Hepatocyte (in vitro differentiated cells): ENCODE measurements at regions not wholly inside any gene's neighbourhood (a gene's known extent, or its start where the extent isn't known, plus 50 kb on each side); places are given as distances from the start of the nearest gene placed in this dataset.

Experiments
- DNase-seq: peaks from one replicate; pipeline ENCODE4 v3.0.0-alpha.2; 2016; ENCODE audit warnings: low spot score
- H2AFZ ChIP-seq: fragments of 200-600 bp; sonication (generic); 2 replicates; pipeline ENCODE4 v1.6.0; 2016; ENCODE audit warnings: antibody characterized with exemption, mild to moderate bottlenecking
- H3K27ac ChIP-seq: fragments of 200-600 bp; sonication (generic); 2 replicates; pipeline ENCODE4 v1.5.1; 2016; ENCODE audit warnings: mild to moderate bottlenecking
- H3K27me3 ChIP-seq: fragments of 200-600 bp; sonication (generic); 2 replicates; pipeline ENCODE4 v1.6.1; 2016
- H3K36me3 ChIP-seq: fragments of 200-600 bp; sonication (generic); replicated peaks from 2 replicates; pipeline ENCODE4 v1.5.1; 2016; ENCODE audit warnings: low read depth; ENCODE audit not compliant: insufficient read depth
- H3K4me1 ChIP-seq: fragments of 200-600 bp; sonication (generic); 2 replicates; pipeline ENCODE4 v1.5.1; 2016; ENCODE audit warnings: mild to moderate bottlenecking, moderate library complexity; ENCODE audit not compliant: insufficient read depth
- H3K4me2 ChIP-seq: fragments of 200-600 bp; sonication (generic); 2 replicates; pipeline ENCODE4 v1.6.0; 2016
- H3K4me3 ChIP-seq: fragments of 200-600 bp; sonication (generic); 2 replicates; pipeline ENCODE4 v1.5.1; 2016; ENCODE audit warnings: mild to moderate bottlenecking
- H3K79me2 ChIP-seq: fragments of 200-600 bp; sonication (generic); 2 replicates; pipeline ENCODE4 v1.6.0; 2017; ENCODE audit warnings: mild to moderate bottlenecking
- H3K9me2 ChIP-seq: fragments of 200-600 bp; sonication (generic); replicated peaks from 2 replicates; pipeline ENCODE4 v1.6.0; 2017; ENCODE audit warnings: mild to moderate bottlenecking; ENCODE audit not compliant: insufficient read depth
- H3K9me3 ChIP-seq: fragments of 200-600 bp; sonication (generic); 2 replicates; pipeline ENCODE4 v1.5.1; 2016; ENCODE audit warnings: low read depth, mild to moderate bottlenecking
- H4K20me1 ChIP-seq: fragments of 200-600 bp; sonication (generic); 2 replicates; pipeline ENCODE4 v1.6.0; 2016; ENCODE audit warnings: mild to moderate bottlenecking; ENCODE audit not compliant: insufficient read depth, poor library complexity, severe bottlenecking
- EZH2 ChIP-seq: fragments of 200-600 bp; sonication (generic); IDR thresholded peaks from 2 replicates; pipeline ENCODE4 v1.6.1; 2016; ENCODE audit warnings: antibody characterized with exemption, mild to moderate bottlenecking, borderline replicate concordance
- EZH2phosphoT487 ChIP-seq: fragments of 200-600 bp; sonication (generic); IDR thresholded peaks from one replicate; pipeline ENCODE4 v1.6.1; 2018; ENCODE audit warnings: antibody characterized with exemption, mild to moderate bottlenecking, low read depth, moderate library complexity; ENCODE audit not compliant: unreplicated experiment, severe bottlenecking
- WGBS: methylation state at CpG from one replicate; pipeline ENCODE4 v1.1.6; 2016; ENCODE audit warnings: low lambda C conversion rate; ENCODE audit errors: missing lambda C conversion rate; 5-methylcytosine and 5-hydroxymethylcytosine counted together
- TF ChIP-seq, protein P1 (sequence below): fragments of 200-600 bp; sonication (generic); IDR thresholded peaks from 2 replicates; pipeline ENCODE4 v1.5.1; 2016; ENCODE audit warnings: antibody characterized with exemption, mild to moderate bottlenecking; ENCODE audit not compliant: poor library complexity

DNA sequence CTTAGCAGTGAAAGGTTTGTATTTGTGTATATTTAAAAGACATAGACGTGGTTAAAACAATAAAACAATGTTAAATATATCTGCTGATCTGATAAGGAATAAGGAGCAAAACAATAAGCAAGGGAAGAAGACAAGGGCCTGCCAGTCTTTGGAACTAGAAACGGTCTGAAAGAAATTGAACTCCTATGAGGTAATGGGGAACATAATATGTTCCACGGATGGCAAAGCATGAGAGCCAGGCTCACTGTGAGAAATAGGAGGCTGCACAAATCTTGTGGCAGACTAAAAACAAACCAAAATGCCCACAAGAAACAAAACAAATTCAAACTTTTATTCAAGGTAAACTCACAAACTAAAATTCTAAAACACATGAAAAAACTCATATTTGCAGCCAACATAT is 150.5 kb downstream of the NTMT2 start:
- H3K9me2 ChIP-seq, result no peaks in the 10 kb centered on the region

DNA sequence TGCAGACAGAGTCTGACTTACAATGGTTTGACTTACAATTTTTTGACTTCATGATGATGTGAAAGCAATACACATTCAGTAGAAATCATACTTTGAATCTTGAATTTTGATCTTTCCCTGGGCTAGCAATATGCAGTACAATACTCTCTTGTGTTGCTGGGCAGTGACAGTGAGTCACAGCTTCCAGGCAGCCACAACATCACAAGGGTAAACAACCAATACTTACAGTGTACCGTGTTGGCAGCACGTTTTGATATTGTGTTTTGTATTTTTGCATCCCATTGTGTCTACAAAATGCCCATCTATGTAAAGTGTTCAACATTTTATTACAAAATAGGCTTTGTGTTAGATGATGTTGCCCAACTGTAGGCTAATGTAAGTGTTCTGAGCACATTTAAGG is 150.9 kb downstream of the NTMT2 start:
- Histone ChIP-seq H3K27me3 (no peaks in the 10 kb centered on the region), H4K20me1 (no peaks in the 10 kb centered on the region), H3K36me3 (no peaks in the 10 kb centered on the region), H3K79me2 (no peaks in the 10 kb centered on the region), H3K4me1 (no peaks in the 10 kb centered on the region), H3K4me3 (no peak overlapping the region), H3K4me2 (no peak overlapping the region), H3K9me2 (no peaks in the 10 kb centered on the region), H3K27ac (no peak overlapping the region), H2AFZ (no peak overlapping the region), H3K9me3 (no peaks in the 10 kb centered on the region)
- WGBS, result 80% methylated on average over 2 of the region's 2 CpGs
- no peak for DNase-seq
- TF ChIP-seq EZH2phosphoT487, result no peak
- TF ChIP-seq, protein P1, sequence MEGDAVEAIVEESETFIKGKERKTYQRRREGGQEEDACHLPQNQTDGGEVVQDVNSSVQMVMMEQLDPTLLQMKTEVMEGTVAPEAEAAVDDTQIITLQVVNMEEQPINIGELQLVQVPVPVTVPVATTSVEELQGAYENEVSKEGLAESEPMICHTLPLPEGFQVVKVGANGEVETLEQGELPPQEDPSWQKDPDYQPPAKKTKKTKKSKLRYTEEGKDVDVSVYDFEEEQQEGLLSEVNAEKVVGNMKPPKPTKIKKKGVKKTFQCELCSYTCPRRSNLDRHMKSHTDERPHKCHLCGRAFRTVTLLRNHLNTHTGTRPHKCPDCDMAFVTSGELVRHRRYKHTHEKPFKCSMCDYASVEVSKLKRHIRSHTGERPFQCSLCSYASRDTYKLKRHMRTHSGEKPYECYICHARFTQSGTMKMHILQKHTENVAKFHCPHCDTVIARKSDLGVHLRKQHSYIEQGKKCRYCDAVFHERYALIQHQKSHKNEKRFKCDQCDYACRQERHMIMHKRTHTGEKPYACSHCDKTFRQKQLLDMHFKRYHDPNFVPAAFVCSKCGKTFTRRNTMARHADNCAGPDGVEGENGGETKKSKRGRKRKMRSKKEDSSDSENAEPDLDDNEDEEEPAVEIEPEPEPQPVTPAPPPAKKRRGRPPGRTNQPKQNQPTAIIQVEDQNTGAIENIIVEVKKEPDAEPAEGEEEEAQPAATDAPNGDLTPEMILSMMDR, result no peak
- TF ChIP-seq EZH2, result no peak

More for the DNA sequence above, 150.5 kb downstream of the NTMT2 start:
- no peak overlapping the region for H2AFZ ChIP-seq
- no peak overlapping the region for H3K27ac ChIP-seq
- no peaks in the 10 kb centered on the region for H4K20me1 ChIP-seq
- no peaks in the 10 kb centered on the region for H3K4me1 ChIP-seq
- DNase-seq, result no peak
- H3K36me3 ChIP-seq, result no peaks in the 10 kb centered on the region
- no peaks in the 10 kb centered on the region for H3K9me3 ChIP-seq
- no peaks in the 10 kb centered on the region for H3K79me2 ChIP-seq
- no peak overlapping the region for H3K4me2 ChIP-seq
- WGBS, result 74% methylated on average over 3 of the region's 3 CpGs
- TF ChIP-seq EZH2, result no peak
- TF ChIP-seq EZH2phosphoT487, result no peak
- TF ChIP-seq, protein P1, result no peak
- no peaks in the 10 kb centered on the region for H3K27me3 ChIP-seq
- H3K4me3 ChIP-seq, result no peak overlapping the region

DNA sequence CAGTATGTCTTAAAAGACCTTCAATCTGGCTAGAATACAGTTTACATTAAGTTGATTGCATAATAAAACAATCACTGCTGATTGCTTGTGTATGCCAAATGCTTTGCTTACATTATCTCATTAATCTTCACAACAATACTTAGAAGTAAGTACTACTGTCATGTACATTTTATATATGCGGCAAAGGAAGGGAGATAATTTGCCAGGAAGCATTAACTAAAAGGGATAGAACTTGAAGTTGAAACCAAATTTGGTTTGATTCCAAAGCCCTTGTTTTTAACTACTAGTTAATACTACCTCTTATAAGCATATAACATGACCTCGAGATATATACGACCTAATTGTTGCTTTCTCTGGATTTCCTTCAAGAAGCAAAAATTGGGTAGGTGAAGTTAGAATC is 155.8 kb downstream of the NTMT2 start:
- Histone ChIP-seq H3K4me1 (no peaks in the 10 kb centered on the region), H3K27me3 (no peaks in the 10 kb centered on the region), H3K9me3 (no peaks in the 10 kb centered on the region), H3K27ac (no peak overlapping the region), H3K4me3 (no peak overlapping the region), H3K79me2 (no peaks in the 10 kb centered on the region), H3K9me2 (no peaks in the 10 kb centered on the region), H4K20me1 (no peaks in the 10 kb centered on the region), H2AFZ (no peak overlapping the region), H3K36me3 (no peaks in the 10 kb centered on the region), H3K4me2 (no peak overlapping the region)
- 68% methylated on average over 3 of the region's 3 CpGs for WGBS
- TF ChIP-seq, protein P1, result no peak
- no peak for TF ChIP-seq EZH2phosphoT487
- no peak for TF ChIP-seq EZH2
- no peak for DNase-seq

DNA sequence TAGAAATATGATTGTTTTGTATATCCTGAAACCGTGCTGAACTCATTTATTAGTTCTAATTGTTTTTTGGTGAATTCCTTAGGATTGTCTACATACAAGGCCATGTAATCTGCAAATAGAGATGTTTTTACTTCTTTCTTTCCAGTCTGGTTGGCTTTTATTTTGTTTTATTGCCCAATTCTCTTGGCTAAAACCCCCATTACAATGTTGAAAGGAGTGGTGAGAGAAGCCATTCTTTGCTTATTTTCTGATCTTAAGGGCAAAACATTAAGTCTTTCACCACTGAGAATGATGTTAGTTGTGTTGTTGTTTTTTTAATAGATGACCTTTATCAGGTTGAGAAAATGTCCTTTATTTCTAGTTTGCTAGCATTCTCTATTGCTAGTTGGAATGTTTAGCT is 157.3 kb downstream of the NTMT2 start:
- no peak for DNase-seq
- 85% methylated on average over 1 of the region's 1 CpG for WGBS
- Histone ChIP-seq H3K9me3 (no peaks in the 10 kb centered on the region), H3K9me2 (no peaks in the 10 kb centered on the region), H3K27ac (no peak overlapping the region), H3K4me2 (no peak overlapping the region), H3K4me3 (no peak overlapping the region), H3K79me2 (no peaks in the 10 kb centered on the region), H3K36me3 (no peaks in the 10 kb centered on the region), H2AFZ (no peak overlapping the region), H4K20me1 (no peaks in the 10 kb centered on the region), H3K4me1 (no peaks in the 10 kb centered on the region), H3K27me3 (no peaks in the 10 kb centered on the region)
- TF ChIP-seq, protein P1, result no peak
- no peak for TF ChIP-seq EZH2
- no peak for TF ChIP-seq EZH2phosphoT487
